T-helper 2 cell treated with Interferon-gamma antibody and Interleukin-4, amounts not matched to agents 5 μg/mL and 100 μg/mL, for 36 hours (primary cell): ENCODE measurements at regions not wholly inside any gene's neighbourhood (a gene's known extent, or its start where the extent isn't known, plus 50 kb on each side); places are given as distances from the start of the nearest gene placed in this dataset.

Source experiments
- DNase-seq: peaks from one replicate; pipeline ENCODE4 v3.0.0; 2021; ENCODE audit warnings: low spot score
- H3K27ac Mint-ChIP-seq: one replicate; pipeline ENCODE4 v1.8.0; 2021; ENCODE audit warnings: mild to moderate bottlenecking, mixed read lengths
- H3K27me3 Mint-ChIP-seq: one replicate; pipeline ENCODE4 v1.8.0; 2021; ENCODE audit warnings: low read depth, mixed read lengths
- H3K36me3 Mint-ChIP-seq: one replicate; pipeline ENCODE4 v1.8.0; 2021; ENCODE audit warnings: low read depth, mixed read lengths
- H3K4me1 Mint-ChIP-seq: one replicate; pipeline ENCODE4 v1.8.0; 2021; ENCODE audit warnings: low read depth, mixed read lengths
- H3K4me3 Mint-ChIP-seq: one replicate; pipeline ENCODE4 v1.8.0; 2022; ENCODE audit warnings: mild to moderate bottlenecking, moderate library complexity, mixed read lengths
- H3K9me3 Mint-ChIP-seq: one replicate; pipeline ENCODE4 v1.8.0; 2021; ENCODE audit warnings: mixed read lengths

DNA sequence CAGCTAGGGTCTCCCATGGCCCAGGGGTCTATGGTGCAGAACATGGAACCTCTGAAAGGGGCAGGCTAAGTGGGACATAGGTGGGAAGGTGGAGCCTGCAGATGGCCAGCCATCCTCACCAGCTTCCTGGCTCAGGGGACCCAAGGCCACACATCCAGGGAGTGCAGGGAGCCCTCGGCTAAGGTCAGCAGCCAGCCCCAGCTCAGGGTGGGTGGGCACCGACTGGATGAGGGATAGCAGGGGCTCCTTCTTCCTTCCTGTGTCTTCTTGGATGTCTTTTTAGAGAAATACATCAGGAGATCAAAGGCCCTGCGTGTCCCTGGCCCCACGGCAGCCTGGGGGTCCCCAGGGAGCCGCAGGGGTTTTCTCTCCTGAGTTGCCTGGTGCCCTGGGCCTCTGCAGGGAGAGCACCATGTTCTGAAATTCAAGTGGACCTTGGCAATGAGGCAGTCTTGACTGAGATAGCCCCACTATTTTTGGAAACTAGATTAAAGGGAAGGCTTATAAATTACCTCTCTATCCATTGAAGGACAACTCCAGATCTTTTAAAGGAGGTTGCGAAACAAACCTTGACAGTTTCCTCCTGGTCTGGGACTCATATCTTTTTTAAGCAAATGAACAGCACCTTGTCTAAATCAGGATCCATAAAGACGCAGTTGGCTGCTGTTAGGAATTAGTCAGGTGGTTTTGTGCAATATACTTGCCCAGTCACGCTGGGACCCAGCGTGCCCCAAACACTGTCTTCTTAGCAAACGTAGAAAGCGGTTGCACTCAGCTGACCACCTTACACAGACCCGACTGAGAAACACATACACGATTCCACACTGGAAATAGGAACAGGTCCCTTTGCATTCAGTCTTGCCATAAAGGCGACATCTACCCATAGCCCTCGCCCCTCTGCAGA, 242.3 kb downstream of the TOMM20 start:
- peaks cover 2% of the 10 kb centered on the region for H3K36me3 Mint-ChIP-seq
- H3K9me3 Mint-ChIP-seq: peaks cover 4% of the 10 kb centered on the region
- DNase-seq: no peak
- H3K27me3 Mint-ChIP-seq: no peaks in the 10 kb centered on the region
- peaks cover 47% of the 10 kb centered on the region for H3K4me1 Mint-ChIP-seq
- H3K4me3 Mint-ChIP-seq: no peak overlapping the region
- no peak overlapping the region for H3K27ac Mint-ChIP-seq

DNA sequence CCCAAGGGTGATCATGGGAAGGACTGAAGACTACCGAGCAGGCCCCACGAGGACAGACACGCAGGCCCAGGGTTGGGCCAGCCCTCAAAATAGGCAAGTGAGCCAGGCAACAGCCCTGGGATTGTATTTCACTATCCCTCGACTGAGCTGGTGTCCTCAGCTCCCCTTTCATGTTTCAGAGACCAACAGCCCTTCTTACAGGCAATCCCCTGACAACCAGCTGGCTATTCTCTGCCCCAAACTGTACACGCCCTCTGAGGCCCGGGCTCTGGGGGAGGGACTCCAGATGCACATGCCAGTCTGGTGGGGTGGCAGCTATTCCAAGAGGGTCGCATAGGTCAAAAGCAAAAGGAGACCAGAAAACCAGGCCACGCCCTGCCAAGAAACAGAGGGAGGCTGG, 243.0 kb downstream of the TOMM20 start:
- Mint-ChIP-seq H3K9me3 (peaks cover 4% of the 10 kb centered on the region), H3K27me3 (no peaks in the 10 kb centered on the region), H3K4me1 (peaks cover 44% of the 10 kb centered on the region), H3K4me3 (no peak overlapping the region), H3K36me3 (peaks cover 2% of the 10 kb centered on the region), H3K27ac (no peak overlapping the region)
- no peak for DNase-seq

DNA sequence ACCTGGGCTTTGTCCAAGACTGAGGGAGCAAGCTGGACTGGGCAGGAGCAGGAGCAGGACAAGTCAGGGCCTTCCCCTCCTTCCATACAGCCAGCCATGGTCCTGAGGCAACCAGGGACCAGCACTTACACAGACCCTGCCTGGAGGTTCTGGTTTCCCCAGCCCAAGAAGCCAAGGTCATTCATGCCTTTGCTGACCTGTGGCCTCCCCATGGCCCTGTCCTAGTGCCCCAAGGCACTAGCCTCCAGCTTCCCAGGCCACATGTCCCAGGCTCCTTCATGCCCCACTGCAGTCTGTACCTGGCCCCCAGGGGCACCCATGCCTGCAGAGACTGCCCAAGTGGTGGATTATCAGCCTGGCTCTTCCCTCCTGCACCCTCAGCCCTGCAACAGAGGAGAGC, 243.9 kb downstream of the TOMM20 start:
- DNase-seq: no peak
- Mint-ChIP-seq H3K27ac (no peak overlapping the region), H3K36me3 (peaks cover 2% of the 10 kb centered on the region), H3K9me3 (peaks cover 4% of the 10 kb centered on the region), H3K4me3 (no peak overlapping the region), H3K4me1 (peaks cover 46% of the 10 kb centered on the region), H3K27me3 (no peaks in the 10 kb centered on the region)

DNA sequence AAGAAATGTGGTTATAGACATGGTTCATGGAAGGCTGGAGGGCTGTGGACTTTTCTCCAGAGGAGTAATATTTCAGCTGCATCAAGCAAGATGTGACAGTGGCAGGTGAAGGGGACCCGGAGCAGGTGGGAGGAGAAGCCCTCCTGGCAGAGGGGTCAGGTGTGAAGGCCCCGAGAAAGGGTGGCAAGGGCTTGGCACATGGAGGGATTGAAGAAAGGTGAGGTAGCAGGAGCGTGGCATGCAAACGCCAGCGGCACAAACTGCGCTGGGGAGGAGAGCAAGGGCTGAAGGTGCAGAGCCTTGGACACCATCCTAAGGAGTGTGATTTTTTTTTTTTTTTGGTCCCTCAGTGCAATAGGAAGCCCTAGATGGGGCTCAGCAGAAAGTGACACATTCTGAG, 244.6 kb downstream of the TOMM20 start:
- no peak overlapping the region for H3K4me3 Mint-ChIP-seq
- H3K36me3 Mint-ChIP-seq: peaks cover 2% of the 10 kb centered on the region
- peak overlapping the region; percentile 11 for H3K27ac Mint-ChIP-seq
- peaks cover 4% of the 10 kb centered on the region for H3K9me3 Mint-ChIP-seq
- DNase-seq: no peak
- H3K4me1 Mint-ChIP-seq: peaks cover 51% of the 10 kb centered on the region
- H3K27me3 Mint-ChIP-seq: no peaks in the 10 kb centered on the region

DNA sequence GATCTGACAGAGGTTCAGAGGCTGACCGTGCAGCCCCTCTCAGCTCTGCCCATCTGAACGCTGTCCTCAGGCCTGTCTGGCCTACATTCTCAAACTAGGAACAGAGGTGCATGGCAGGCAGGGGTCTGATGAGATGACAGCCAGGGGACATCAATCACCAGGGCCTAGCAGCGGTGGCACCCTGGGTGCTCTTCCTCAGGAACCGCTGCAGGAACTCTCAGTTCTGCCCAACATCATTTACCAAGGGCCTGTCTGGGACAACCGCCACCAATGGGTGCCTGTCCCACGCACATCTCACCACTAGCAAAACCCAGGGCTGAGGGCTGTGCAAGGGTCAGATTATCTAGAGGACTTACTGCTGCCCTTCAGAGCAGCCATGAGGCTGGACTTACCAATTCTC, 245.7 kb downstream of the TOMM20 start:
- peaks cover 2% of the 10 kb centered on the region for H3K36me3 Mint-ChIP-seq
- no peaks in the 10 kb centered on the region for H3K27me3 Mint-ChIP-seq
- H3K4me1 Mint-ChIP-seq: peaks cover 52% of the 10 kb centered on the region
- no peak overlapping the region for H3K4me3 Mint-ChIP-seq
- H3K27ac Mint-ChIP-seq: no peak overlapping the region
- DNase-seq: no peak
- peaks cover 4% of the 10 kb centered on the region for H3K9me3 Mint-ChIP-seq

DNA sequence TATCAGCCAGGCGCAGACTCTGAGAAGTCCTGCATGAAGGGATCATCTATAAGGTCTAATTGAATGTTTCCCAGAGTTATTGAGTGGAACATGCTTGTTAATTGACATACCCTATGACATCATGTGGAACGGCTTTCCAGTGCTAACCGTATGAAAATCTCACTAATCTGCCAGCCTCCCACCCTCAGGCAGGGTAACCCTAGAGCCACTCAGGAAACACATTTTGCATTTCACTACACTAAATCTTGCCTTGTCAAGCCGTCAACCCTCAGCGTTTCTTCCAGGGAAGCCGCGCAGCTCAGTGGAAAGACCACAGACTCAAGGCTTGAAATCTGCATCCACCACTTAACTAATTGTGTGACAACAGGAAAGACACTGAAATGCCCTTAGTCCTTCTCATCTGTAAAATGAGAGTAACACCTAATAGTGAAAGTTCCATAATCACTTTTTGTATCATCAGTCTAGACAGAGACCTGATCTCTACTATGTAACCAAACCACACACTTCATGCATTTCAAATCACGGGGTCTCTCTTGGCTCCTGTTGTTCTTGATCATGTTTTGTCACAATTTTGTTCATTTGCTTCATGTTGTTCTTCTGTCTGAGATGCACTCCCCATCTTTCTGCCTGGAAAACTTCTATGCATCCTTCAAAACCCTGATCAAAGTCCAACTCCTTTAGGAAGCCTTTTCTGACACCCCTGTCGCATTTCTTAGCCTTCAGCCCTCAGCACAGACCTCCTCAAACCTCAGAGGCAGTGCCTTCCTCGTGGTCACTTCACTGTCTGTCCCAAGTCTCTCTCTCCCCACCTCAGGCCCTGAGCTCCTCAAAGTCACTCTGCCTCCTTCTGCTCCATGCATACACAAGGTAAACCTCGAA, 246.5 kb downstream of the TOMM20 start:
- H3K27ac Mint-ChIP-seq: peak overlapping the region; percentile 21
- DNase-seq: peak; percentile 53
- H3K4me1 Mint-ChIP-seq: peaks cover 55% of the 10 kb centered on the region
- H3K27me3 Mint-ChIP-seq: no peaks in the 10 kb centered on the region
- no peaks in the 10 kb centered on the region for H3K36me3 Mint-ChIP-seq
- H3K4me3 Mint-ChIP-seq: peak overlapping the region; percentile 13
- no peaks in the 10 kb centered on the region for H3K9me3 Mint-ChIP-seq

DNA sequence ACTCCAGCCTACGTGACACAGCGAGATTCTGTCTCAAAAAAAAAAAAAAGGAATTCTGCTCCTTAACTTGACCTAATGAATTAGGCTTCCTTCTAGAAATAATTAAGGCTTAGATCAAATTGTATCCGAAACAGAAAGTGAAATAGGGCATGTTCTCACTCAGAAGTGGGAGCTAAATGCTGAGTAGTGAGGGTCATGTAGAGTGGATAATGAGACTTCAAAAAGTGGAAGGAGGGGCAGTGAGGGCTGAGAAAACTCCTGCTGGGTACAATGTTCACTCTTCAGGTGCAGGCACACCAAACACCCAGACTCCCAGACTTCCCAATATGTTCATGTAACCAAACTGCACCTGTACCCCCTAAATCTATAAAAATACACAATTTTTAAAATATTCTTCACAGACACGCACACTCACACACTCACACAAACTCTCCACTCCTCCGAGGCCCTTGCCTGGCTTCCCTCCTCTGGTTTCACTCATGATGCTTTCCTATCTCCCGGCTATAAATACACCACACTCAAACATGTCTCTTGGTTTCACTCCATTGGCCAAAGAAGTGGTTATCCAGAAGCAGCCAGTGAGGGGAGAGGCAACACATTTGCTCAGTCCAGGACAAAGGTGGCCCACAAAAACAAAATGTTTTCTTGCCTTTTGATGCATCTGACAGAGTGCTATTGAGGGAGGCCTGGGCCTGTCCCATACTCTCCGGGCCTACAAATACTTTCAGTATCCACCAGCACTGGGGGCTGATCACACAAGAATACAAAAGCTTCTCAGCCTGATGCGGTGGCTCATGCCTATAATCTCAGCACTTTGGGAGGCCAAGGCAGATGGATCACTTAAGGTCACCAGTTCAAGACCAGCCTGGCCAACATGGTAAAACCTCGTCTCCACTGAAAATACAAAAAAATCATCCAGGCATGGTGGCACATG, 249.2 kb downstream of the TOMM20 start:
- Mint-ChIP-seq H3K36me3 (no peaks in the 10 kb centered on the region), H3K4me1 (peaks cover 61% of the 10 kb centered on the region), H3K27ac (no peak overlapping the region), H3K4me3 (no peak overlapping the region), H3K27me3 (no peaks in the 10 kb centered on the region), H3K9me3 (no peaks in the 10 kb centered on the region)
- DNase-seq: no peak

DNA sequence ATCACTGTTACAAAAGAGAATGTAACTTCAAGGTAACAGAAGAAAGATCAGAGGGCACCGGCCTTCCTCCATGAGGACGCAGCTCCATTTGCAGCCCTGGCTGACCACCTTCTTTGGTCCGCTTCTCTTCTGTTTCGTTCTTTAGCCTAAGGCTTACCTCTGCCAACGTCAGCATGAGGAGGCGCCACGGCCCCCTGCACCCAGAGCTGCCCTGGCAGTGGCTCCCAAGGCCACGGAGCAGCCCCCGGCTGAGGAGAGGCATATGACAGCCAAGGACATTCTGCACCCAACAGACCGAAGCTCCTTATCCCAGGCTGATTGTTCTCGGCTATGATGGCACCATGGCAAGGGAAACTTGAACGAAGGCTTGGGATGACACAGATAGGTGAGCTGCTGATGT, 250.3 kb downstream of the TOMM20 start:
- no peak overlapping the region for H3K27ac Mint-ChIP-seq

DNA sequence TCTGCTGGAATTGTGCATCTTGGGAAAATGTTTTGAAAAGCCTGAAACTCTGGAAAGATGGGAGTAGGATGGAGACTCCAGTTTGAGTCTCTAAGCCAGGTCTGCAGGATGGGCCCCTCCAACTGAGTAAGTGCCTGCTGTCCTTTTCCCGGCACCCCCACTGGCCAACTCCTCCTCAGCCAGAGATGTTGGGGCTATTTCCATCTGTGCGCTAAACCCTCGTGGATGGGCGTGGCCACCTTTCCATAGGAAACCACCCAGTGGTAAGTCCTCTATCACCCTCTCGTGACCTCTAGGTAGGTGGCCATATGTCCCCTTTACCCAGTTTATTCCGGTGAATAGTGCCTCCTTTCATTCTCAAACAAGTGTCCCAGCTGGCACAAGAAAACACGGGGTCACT, 250.9 kb downstream of the TOMM20 start:
- no peak for DNase-seq
- Mint-ChIP-seq H3K27me3 (no peaks in the 10 kb centered on the region), H3K27ac (no peak overlapping the region), H3K9me3 (no peaks in the 10 kb centered on the region), H3K4me1 (peaks cover 52% of the 10 kb centered on the region), H3K4me3 (no peak overlapping the region), H3K36me3 (no peaks in the 10 kb centered on the region)

More for the DNA sequence above, 250.3 kb downstream of the TOMM20 start:
- no peaks in the 10 kb centered on the region for H3K36me3 Mint-ChIP-seq
- H3K27me3 Mint-ChIP-seq: no peaks in the 10 kb centered on the region
- DNase-seq: no peak
- H3K9me3 Mint-ChIP-seq: no peaks in the 10 kb centered on the region
- H3K4me1 Mint-ChIP-seq: peaks cover 55% of the 10 kb centered on the region
- H3K4me3 Mint-ChIP-seq: no peak overlapping the region

DNA sequence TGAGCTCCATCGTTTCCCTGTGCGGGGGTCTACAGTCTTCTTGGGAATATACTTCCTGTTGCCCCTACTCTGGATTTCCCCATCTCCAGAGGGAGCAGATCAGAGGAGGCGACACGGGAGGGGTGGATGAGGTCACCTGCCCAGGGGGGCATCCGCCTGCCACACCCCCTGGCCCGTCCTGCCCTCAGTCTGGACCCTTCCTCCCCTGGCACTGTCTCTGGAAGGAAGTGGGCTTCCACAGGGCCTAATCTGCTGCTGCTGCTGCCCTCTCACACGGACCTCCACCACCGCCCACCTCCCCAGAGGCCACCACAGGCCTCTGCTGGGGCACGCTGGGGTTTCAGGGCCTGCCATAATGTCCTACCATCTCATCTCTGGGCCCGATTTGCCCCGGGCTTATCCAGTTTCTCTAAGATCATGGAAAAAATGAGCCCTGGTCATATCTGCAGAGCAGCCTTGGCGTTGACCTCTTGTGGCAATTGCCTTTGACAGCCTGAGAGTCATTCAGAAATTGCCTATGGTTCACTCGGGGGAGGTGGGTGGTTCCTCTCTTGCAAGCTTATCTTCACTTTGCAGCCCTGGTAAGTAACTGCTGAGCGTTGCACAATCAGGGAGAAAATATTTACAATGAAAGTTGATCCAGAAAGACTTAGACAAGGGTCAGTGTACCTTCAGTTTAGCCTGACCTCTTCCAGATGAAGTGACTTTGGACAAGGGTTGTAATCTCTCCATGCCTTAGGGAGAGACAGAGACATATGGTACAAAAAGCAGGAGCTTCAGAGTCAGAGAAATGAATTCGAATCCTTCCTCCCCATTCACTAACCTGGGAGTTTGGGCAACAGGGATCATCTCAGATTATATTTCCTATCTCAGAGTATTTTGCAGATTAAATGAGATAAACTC, 252.4 kb downstream of the TOMM20 start:
- H3K9me3 Mint-ChIP-seq: no peaks in the 10 kb centered on the region
- no peak overlapping the region for H3K27ac Mint-ChIP-seq
- H3K27me3 Mint-ChIP-seq: no peaks in the 10 kb centered on the region
- H3K4me1 Mint-ChIP-seq: peaks cover 46% of the 10 kb centered on the region
- peak; percentile 85 for DNase-seq
- no peaks in the 10 kb centered on the region for H3K36me3 Mint-ChIP-seq
- H3K4me3 Mint-ChIP-seq: no peak overlapping the region

DNA sequence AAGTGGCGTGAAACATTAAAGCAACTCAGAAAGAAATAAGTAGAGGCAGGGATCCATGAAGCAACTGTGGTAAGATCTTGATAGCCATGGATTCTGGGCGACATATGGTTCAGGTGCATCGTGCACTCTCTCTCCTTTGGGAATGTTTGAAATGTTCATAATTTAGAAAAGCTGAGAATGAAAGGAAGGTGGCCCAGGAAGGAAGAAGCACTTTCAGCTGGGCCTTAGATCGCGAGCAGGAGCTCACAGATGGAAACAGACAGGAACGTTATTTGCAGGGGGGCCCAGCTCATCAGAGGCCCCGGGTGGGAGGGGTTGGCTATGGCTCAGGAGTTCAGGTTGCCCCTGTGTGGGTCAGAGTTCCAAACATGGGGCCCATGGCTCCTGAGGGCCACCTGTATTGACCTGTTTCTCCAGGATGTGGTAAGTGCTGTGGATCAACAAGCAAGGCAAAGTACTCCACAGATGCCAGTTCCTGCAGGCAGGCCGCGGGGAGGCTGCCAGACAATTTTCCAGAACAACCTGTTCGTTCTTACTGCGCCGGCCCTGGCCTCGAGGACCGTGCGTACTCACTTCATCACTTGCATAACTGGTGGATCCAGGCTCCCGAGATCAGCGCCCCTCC, 253.2 kb downstream of the TOMM20 start:
- no peaks in the 10 kb centered on the region for H3K27me3 Mint-ChIP-seq
- no peak for DNase-seq
- no peak overlapping the region for H3K4me3 Mint-ChIP-seq
- H3K4me1 Mint-ChIP-seq: peaks cover 43% of the 10 kb centered on the region
- no peaks in the 10 kb centered on the region for H3K9me3 Mint-ChIP-seq
- peak overlapping the region; percentile 6 for H3K27ac Mint-ChIP-seq
- H3K36me3 Mint-ChIP-seq: no peaks in the 10 kb centered on the region
